SU-DHL-6 (cell line): ENCODE measurements at regions not wholly inside any gene's neighbourhood (a gene's known extent, or its start where the extent isn't known, plus 50 kb on each side); places are given as distances from the start of the nearest gene placed in this dataset.

Experiments used
- EZH2phosphoT487 ChIP-seq: fragments of 200-600 bp; sonication (generic), shearing (Covaris generic); conservative IDR thresholded peaks from 2 replicates; pipeline ENCODE4 v1.6.1; 2018; ENCODE audit warnings: mild to moderate bottlenecking, antibody characterized with exemption, low read length, moderate library complexity, mixed read lengths
- TF ChIP-seq, protein P1 (sequence below): fragments of 200-600 bp; sonication (generic); IDR thresholded peaks from one replicate; pipeline ENCODE4 v1.5.1; 2017; ENCODE audit warnings: antibody characterized with exemption, mild to moderate bottlenecking, low read length, moderate library complexity; ENCODE audit not compliant: insufficient read depth, poor library complexity, severe bottlenecking

DNA sequence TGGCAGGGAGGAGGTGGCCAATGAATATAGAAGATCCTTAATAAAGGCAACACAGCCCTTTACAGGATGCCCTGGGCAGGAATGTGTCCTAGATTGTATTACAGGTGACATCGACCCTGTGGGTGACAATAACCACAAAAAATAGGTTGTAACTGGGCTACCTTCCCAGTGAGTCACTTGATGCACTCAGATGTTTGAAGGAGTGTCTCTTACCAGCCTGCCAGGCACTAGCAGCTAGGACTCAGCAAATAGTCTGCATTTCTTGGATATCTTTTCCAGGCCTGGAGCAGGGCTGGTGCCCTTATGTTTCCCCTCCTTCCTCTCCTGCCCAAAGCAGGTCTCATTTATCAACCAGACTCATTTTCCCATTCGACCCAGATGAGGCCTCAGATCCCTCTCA, 50.9 kb upstream of the TMEM164 start:
- TF ChIP-seq, protein P1, sequence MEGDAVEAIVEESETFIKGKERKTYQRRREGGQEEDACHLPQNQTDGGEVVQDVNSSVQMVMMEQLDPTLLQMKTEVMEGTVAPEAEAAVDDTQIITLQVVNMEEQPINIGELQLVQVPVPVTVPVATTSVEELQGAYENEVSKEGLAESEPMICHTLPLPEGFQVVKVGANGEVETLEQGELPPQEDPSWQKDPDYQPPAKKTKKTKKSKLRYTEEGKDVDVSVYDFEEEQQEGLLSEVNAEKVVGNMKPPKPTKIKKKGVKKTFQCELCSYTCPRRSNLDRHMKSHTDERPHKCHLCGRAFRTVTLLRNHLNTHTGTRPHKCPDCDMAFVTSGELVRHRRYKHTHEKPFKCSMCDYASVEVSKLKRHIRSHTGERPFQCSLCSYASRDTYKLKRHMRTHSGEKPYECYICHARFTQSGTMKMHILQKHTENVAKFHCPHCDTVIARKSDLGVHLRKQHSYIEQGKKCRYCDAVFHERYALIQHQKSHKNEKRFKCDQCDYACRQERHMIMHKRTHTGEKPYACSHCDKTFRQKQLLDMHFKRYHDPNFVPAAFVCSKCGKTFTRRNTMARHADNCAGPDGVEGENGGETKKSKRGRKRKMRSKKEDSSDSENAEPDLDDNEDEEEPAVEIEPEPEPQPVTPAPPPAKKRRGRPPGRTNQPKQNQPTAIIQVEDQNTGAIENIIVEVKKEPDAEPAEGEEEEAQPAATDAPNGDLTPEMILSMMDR: no peak
- TF ChIP-seq EZH2phosphoT487: no peak
